ENCODE measurements at regions not wholly inside any gene's neighbourhood (a gene's known extent, or its start where the extent isn't known, plus 50 kb on each side); places are given as distances from the start of the nearest gene placed in this dataset.
"Not testable (repeated sequence)": the region's sequence is repeated elsewhere in the genome, so short reads cannot be mapped to it uniquely, and the experiment has no call there.

DNA sequence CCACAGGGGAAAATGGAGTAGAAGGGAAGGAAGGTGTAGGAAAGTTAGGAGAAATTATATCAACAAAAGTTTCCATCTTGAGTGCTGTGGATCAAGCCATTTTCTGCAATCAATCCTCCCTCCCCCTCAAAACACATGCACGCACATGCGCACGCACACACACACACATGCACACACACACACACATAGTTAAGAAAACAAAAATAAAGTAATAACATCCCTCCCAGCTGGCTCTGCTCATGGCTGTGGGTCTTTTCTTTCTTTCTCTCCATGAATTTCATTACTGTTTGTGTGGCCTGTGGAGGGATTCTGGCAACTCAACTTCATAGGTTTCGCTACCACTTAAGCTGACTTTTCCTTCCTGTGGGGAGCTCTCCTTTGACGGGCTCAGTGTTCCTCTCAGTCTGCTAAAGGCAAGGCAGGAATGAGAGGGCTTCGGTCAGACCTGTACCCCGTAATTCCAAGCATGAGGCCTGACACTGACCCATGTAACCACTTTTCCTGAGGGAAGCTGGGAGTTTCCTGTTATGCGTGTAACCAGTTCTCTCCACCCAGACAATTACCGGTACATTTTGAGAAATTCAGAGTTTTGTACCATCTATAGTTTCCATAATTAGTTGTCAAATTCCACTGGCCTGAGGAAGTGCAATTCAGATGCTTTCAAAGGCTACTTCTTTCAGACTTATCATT, 79.8 kb downstream of the ZNF92 start:
- TF ChIP-seq, protein P1, sequence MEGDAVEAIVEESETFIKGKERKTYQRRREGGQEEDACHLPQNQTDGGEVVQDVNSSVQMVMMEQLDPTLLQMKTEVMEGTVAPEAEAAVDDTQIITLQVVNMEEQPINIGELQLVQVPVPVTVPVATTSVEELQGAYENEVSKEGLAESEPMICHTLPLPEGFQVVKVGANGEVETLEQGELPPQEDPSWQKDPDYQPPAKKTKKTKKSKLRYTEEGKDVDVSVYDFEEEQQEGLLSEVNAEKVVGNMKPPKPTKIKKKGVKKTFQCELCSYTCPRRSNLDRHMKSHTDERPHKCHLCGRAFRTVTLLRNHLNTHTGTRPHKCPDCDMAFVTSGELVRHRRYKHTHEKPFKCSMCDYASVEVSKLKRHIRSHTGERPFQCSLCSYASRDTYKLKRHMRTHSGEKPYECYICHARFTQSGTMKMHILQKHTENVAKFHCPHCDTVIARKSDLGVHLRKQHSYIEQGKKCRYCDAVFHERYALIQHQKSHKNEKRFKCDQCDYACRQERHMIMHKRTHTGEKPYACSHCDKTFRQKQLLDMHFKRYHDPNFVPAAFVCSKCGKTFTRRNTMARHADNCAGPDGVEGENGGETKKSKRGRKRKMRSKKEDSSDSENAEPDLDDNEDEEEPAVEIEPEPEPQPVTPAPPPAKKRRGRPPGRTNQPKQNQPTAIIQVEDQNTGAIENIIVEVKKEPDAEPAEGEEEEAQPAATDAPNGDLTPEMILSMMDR (IDR thresholded peaks at IDR 0.05), result no peak
- Histone ChIP-seq H3K4me3 (no peak overlapping the region), H3K9me3 (no peaks in the 10 kb centered on the region), H3K27ac (no peak overlapping the region), H3K27me3 (replicated peaks; ENCODE audit: insufficient read depth) (no peaks in the 10 kb centered on the region), H3K4me1 (ENCODE audit: control insufficient read depth in 1 of 2, low read depth in 2 of 2) (no peaks in the 10 kb centered on the region), H3K36me3 (no peaks in the 10 kb centered on the region)
- DNase-seq (ENCODE audit: low spot score) (no peak), ATAC-seq (ENCODE audit: insufficient number of reproducible peaks, low FRiP score, low read depth) (no peak)

DNA sequence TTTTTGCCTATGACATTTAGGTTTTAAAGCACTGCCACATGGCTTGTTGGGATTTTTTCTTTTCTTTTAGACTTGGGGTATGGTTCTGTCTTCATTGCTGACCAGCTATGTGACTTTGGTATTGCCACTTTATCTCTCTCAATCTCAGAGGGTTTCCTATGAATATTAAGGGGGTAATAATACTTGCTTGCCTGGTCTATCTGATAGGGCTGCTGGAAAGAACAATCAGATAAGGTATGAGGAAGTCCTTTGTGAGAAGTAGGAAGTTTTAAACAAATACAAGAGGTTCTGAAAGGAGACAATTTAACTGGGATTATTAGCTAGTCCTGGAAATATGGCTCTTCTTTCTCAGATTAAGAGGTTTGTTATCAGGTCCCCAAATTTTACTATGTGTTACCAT, 80.8 kb downstream of the ZNF92 start:
- no peaks in the 10 kb centered on the region for H3K27me3 ChIP-seq (replicated peaks; ENCODE audit: insufficient read depth)
- DNase-seq (ENCODE audit: low spot score) (no peak), ATAC-seq (ENCODE audit: insufficient number of reproducible peaks, low FRiP score, low read depth) (no peak)
- H3K27ac ChIP-seq, result no peak overlapping the region
- no peak overlapping the region for H3K4me3 ChIP-seq
- TF ChIP-seq, protein P1 (IDR thresholded peaks at IDR 0.05), result no peak
- H3K4me1 ChIP-seq (ENCODE audit: control insufficient read depth in 1 of 2, low read depth in 2 of 2), result no peaks in the 10 kb centered on the region
- H3K9me3 ChIP-seq, result no peaks in the 10 kb centered on the region
- H3K36me3 ChIP-seq, result no peaks in the 10 kb centered on the region

DNA sequence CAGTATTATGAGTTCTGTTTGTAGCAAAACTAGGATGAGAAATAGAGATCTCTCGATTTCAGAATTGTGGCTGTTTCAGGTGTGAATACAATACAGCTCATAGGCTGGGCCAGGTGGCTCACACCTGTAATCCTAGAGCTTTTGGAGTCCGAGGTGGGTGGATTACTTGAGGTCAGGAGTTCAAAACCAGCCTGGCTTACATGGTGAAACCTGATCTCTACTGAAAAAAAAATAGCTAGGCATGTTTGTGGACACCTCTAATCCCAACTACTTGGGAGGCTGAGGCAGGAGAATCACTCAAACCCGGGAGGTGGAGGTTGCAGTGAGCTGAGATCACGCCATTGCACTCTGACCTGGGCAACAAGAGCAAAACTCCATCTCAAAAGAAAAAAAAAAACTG, 81.4 kb downstream of the ZNF92 start:
- not testable (repeated sequence) for H3K27ac ChIP-seq; H3K9me3 ChIP-seq; H3K27me3 ChIP-seq (replicated peaks; ENCODE audit: insufficient read depth); ATAC-seq (ENCODE audit: insufficient number of reproducible peaks, low FRiP score, low read depth); H3K4me3 ChIP-seq; DNase-seq (ENCODE audit: low spot score); H3K4me1 ChIP-seq (ENCODE audit: control insufficient read depth in 1 of 2, low read depth in 2 of 2); H3K36me3 ChIP-seq

DNA sequence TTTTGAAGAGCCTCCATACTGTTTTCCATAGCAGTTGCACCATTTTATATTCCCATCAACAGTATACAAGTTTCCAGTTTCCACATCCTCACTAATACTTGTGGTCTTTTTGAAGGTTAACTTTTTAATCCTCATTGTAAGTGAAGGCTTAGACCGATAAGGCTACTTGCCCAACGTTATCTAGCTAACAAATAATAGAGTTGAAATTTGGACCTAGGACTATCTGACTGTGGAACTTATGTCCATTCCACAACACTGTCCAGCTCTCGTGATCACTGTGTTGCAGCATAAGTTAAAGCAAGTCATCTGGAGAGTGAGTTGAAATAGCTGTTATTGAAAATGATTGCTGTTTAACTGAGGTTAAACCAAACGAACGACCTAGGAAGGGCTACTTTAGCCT, 84.0 kb downstream of the ZNF92 start:
- Histone ChIP-seq H3K27me3 (replicated peaks; ENCODE audit: insufficient read depth) (no peaks in the 10 kb centered on the region), H3K4me3 (no peak overlapping the region), H3K4me1 (ENCODE audit: control insufficient read depth in 1 of 2, low read depth in 2 of 2) (no peaks in the 10 kb centered on the region), H3K27ac (no peak overlapping the region), H3K9me3 (no peaks in the 10 kb centered on the region), H3K36me3 (no peaks in the 10 kb centered on the region)
- TF ChIP-seq, protein P1 (IDR thresholded peaks at IDR 0.05), result no peak
- ATAC-seq (ENCODE audit: insufficient number of reproducible peaks, low FRiP score, low read depth) (no peak), DNase-seq (ENCODE audit: low spot score) (no peak)

DNA sequence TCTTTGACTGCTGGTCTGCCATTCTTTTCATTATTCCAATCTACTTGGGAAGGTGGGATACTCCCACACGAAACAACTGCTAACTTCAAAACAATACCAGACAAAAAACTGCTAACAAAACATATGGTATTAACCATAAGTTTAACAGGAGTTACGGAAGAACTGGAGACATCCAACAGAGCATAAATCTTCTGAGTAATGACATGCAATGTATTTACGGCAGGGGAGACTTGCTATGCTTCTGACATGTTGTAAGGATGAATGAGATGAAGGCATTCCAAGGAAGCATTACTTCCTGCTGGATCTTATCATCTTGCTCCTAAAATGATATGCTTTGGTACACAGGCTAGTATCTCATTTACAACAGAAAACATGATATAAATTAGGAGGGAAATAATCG, 85.8 kb downstream of the ZNF92 start:
- DNase-seq (ENCODE audit: low spot score) (no peak), ATAC-seq (ENCODE audit: insufficient number of reproducible peaks, low FRiP score, low read depth) (no peak)
- H3K4me3 ChIP-seq, result no peak overlapping the region
- no peak overlapping the region for H3K27ac ChIP-seq
- no peaks in the 10 kb centered on the region for H3K9me3 ChIP-seq
- H3K27me3 ChIP-seq (replicated peaks; ENCODE audit: insufficient read depth), result no peaks in the 10 kb centered on the region
- H3K36me3 ChIP-seq, result no peaks in the 10 kb centered on the region
- TF ChIP-seq, protein P1 (IDR thresholded peaks at IDR 0.05), result no peak
- H3K4me1 ChIP-seq (ENCODE audit: control insufficient read depth in 1 of 2, low read depth in 2 of 2), result no peaks in the 10 kb centered on the region

DNA sequence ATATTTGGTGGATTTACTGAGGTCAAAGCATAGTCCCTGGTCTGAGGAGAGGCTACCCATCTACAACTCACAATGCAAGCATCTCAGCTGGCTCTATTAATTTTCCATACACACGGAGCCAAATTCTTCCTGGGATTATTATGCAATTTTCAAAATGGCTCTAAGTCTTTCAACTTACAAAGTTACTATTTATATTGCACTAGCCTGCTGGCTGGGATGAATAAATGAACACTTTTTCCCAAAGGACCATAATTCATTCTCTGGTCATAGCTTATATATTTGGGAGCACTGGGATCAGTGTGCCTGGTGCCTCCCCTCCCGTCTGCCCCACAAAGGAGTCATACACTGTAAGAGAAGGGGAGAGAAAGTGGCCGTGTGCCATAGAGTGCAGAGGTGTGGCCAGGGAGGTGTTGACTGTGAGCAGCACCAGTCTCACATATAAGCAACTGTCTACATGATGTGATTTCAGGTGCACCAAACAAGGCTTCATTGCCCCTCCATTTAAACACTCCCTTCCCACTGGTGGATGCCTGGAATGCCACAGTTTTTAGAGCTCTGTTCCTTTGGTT, 88.6 kb downstream of the ZNF92 start:
- Histone ChIP-seq H3K4me1 (ENCODE audit: control insufficient read depth in 1 of 2, low read depth in 2 of 2) (no peaks in the 10 kb centered on the region), H3K36me3 (no peaks in the 10 kb centered on the region), H3K9me3 (no peaks in the 10 kb centered on the region), H3K4me3 (no peak overlapping the region), H3K27ac (no peak overlapping the region), H3K27me3 (replicated peaks; ENCODE audit: insufficient read depth) (no peaks in the 10 kb centered on the region)
- ATAC-seq (ENCODE audit: insufficient number of reproducible peaks, low FRiP score, low read depth) (no peak), DNase-seq (ENCODE audit: low spot score) (no peak)
- TF ChIP-seq, protein P1 (IDR thresholded peaks at IDR 0.05), result no peak
